ENCODE measurements at regions not wholly inside any gene's neighbourhood (a gene's known extent, or its start where the extent isn't known, plus 50 kb on each side); places are given as distances from the start of the nearest gene placed in this dataset.

DNA sequence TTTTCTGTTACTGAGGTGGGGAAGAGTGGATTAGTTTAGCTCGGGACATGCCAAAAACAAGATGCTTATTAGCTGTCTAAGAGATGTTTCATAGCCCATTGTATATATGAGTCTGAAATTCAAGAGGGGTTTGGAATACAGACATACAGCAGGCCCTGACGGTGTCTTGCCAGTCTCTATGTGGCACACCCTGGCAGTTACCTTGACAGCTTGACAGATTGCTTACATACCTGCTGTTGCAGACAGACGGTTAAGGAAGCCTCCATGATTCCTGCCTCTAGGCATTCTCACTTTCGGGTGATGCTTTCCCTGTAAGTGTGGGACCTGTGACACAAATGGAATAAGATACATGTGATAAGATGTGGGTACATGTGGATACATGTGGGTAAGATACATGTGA is 95.0 kb downstream of the QRSL1 start:
- DNase-seq (ENCODE audit: low read depth) = no peak

DNA sequence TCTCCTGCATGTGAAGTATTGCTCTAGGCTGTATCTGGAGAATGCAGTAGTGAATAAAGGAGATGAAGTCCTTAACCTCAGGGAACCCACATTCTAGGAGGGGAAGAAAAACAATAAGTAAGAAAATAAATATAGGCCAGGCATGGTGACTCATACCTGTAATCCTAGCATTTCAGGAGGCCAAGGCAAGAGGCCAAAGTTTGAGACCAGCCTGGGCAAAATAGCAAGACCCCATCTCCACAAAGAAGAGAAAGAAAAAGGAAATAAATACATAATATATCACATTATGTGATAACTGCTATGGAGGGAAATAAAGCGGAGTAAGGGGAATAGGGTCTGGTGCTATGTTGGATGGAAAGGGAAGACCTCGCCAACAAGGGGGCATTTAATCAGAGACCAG is 94.0 kb downstream of the QRSL1 start:
- DNase-seq (ENCODE audit: low read depth) = peak; percentile 55

DNA sequence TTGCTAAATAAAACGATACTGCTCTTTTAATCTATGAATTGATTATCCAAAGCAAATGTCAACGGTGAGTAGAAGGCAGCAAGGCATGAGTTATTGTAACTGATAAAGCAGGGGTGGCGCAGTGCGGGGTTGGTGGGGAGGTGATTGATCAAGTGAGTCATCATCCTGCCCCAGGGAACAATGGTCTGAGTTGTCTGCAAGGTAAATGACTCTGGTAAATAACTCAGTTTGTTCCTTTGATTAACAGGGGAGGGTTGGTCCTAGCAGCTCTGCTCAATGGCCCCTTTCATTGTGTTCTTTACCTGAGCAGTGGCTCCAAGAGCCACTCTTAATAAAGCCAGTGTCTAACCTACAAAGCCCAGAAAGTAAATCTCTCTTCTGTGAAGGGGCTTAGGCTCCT is 91.8 kb downstream of the QRSL1 start:
- DNase-seq (ENCODE audit: low read depth) = peak; percentile 35
